Natural killer cell treated with Interleukin-12 subunit alpha and Interleukin-12 subunit beta and Interleukin-15 and Interleukin-18, amount 100 ng/mL, for 72 hours (primary cell): ENCODE measurements at regions not wholly inside any gene's neighbourhood (a gene's known extent, or its start where the extent isn't known, plus 50 kb on each side); places are given as distances from the start of the nearest gene placed in this dataset.
"Not testable (repeated sequence)": the region's sequence is repeated elsewhere in the genome, so short reads cannot be mapped to it uniquely, and the experiment has no call there.

ENCODE experiments used
- ATAC-seq, 2 donors: fragments of 150-1000 bp; cut with Tn5 transposase in 1 of 2; sonication (Bioruptor Pico), chemical (Tn5 transposase) in 1 of 2; 2 replicates each; pipeline ENCODE4 v1.10.0; 2021
- DNase-seq: peaks from one replicate; pipeline ENCODE4 v3.0.0; 2022; ENCODE audit warnings: low spot score
- H3K27ac Mint-ChIP-seq, 2 donors: 1 replicate in 1 of 2; 2 replicates in 1 of 2; pipeline ENCODE4 v1.8.0; 2022; ENCODE audit warnings: mixed read lengths in 2 of 2, mild to moderate bottlenecking in 1 of 2, moderate library complexity in 1 of 2
- H3K27me3 Mint-ChIP-seq, 2 donors: 1 replicate in 1 of 2; 2 replicates in 1 of 2; pipeline ENCODE4 v1.8.0; 2022; ENCODE audit warnings: mixed read lengths in 2 of 2
- H3K36me3 Mint-ChIP-seq: one replicate; pipeline ENCODE4 v1.8.0; 2022; ENCODE audit warnings: mixed read lengths
- H3K4me1 Mint-ChIP-seq, 2 donors: 1 replicate in 1 of 2; 2 replicates in 1 of 2; pipeline ENCODE4 v1.8.0; 2022; ENCODE audit warnings: low read depth in 2 of 2, mixed read lengths in 2 of 2, mild to moderate bottlenecking in 1 of 2
- H3K4me3 Mint-ChIP-seq: one replicate; pipeline ENCODE4 v1.8.0; 2022; ENCODE audit warnings: mixed read lengths
- H3K9me3 Mint-ChIP-seq: 2 replicates; pipeline ENCODE4 v1.8.0; 2022; ENCODE audit warnings: mixed read lengths

GRCh38 chr3:194056731-194057415, 79.1 kb upstream of the HES1 start:
- peaks cover 4% of the 10 kb centered on the region for H3K36me3 Mint-ChIP-seq
- no peaks in the 10 kb centered on the region for H3K9me3 Mint-ChIP-seq
- DNase-seq (no peak), ATAC-seq (no peak)
- H3K27me3 Mint-ChIP-seq = peaks cover 23 to 41% of the 10 kb centered on the region in 2 donors
- H3K27ac Mint-ChIP-seq = no peak overlapping the region
- H3K4me3 Mint-ChIP-seq = no peak overlapping the region
- peaks cover 5 to 9% of the 10 kb centered on the region in 2 donors for H3K4me1 Mint-ChIP-seq

GRCh38 chr3:194057570-194058188, 78.3 kb upstream of the HES1 start:
- ATAC-seq (no peak), DNase-seq (no peak)
- Mint-ChIP-seq H3K9me3 (no peaks in the 10 kb centered on the region), H3K36me3 (no peaks in the 10 kb centered on the region), H3K4me1 (peaks cover 5 to 9% of the 10 kb centered on the region in 2 donors), H3K27me3 (peaks cover 20 to 34% of the 10 kb centered on the region in 2 donors), H3K27ac (no peak overlapping the region), H3K4me3 (peak overlapping the region; percentile 72)

- ATAC-seq = peak; percentile 36 to 62
- Mint-ChIP-seq H3K36me3 (no peaks in the 10 kb centered on the region), H3K27me3 (peaks cover 16 to 29% of the 10 kb centered on the region in 2 donors), H3K4me1 (peaks cover 5 to 9% of the 10 kb centered on the region in 2 donors), H3K9me3 (no peaks in the 10 kb centered on the region), H3K4me3 (peak overlapping the region; percentile 72), H3K27ac (no peak overlapping the region)
- no peak for DNase-seq
Observed at GRCh38 chr3:194058189-194058571, 77.8 kb upstream of the HES1 start.

GRCh38 chr3:194058753-194059152, 77.2 kb upstream of the HES1 start:
- Mint-ChIP-seq H3K36me3 (no peaks in the 10 kb centered on the region), H3K9me3 (no peaks in the 10 kb centered on the region), H3K27me3 (peaks cover 15 to 24% of the 10 kb centered on the region in 2 donors), H3K4me1 (peaks cover 5 to 9% of the 10 kb centered on the region in 2 donors), H3K4me3 (no peak overlapping the region), H3K27ac (no peak overlapping the region)
- DNase-seq (no peak), ATAC-seq (no peak)

- DNase-seq (no peak), ATAC-seq (no peak)
- Mint-ChIP-seq H3K4me1 (peaks cover 5 to 6% of the 10 kb centered on the region in 2 donors), H3K36me3 (no peaks in the 10 kb centered on the region), H3K4me3 (no peak overlapping the region), H3K27me3 (peaks cover 14 to 40% of the 10 kb centered on the region in 2 donors), H3K9me3 (no peaks in the 10 kb centered on the region), H3K27ac (no peak overlapping the region)
Observed at GRCh38 chr3:194061421-194062030, 74.4 kb upstream of the HES1 start.

- Mint-ChIP-seq H3K27me3 (peaks cover 20 to 41% of the 10 kb centered on the region in 2 donors), H3K27ac (no peak overlapping the region), H3K36me3 (peaks cover 6% of the 10 kb centered on the region), H3K4me3 (no peak overlapping the region), H3K4me1 (peaks cover 2% of the 10 kb centered on the region in 2 donors), H3K9me3 (no peaks in the 10 kb centered on the region)
- no peak for DNase-seq
- ATAC-seq = no peak
Observed at GRCh38 chr3:194062830-194063229, 73.1 kb upstream of the HES1 start.

- Mint-ChIP-seq H3K9me3 (peaks cover 3% of the 10 kb centered on the region), H3K27me3 (peaks cover 23 to 45% of the 10 kb centered on the region in 2 donors), H3K4me1 (peaks cover 9 to 11% of the 10 kb centered on the region in 2 donors), H3K4me3 (no peak overlapping the region), H3K36me3 (peaks cover 12% of the 10 kb centered on the region), H3K27ac (no peak overlapping the region)
- no peak for DNase-seq
- ATAC-seq = no peak
Observed at GRCh38 chr3:194064380-194065332, 71.3 kb upstream of the HES1 start.

GRCh38 chr3:194067327-194067726, 68.6 kb upstream of the HES1 start:
- H3K27ac Mint-ChIP-seq, DNase-seq, H3K9me3 Mint-ChIP-seq, H3K4me3 Mint-ChIP-seq, ATAC-seq: not testable (repeated sequence)
- Mint-ChIP-seq H3K4me1 (peaks cover 16 to 18% of the 10 kb centered on the region in 2 donors), H3K36me3 (peaks cover 12% of the 10 kb centered on the region), H3K27me3 (peaks cover 25 to 50% of the 10 kb centered on the region in 2 donors)

GRCh38 chr3:194067949-194068362, 68.0 kb upstream of the HES1 start:
- Mint-ChIP-seq H3K4me1 (peaks cover 16 to 20% of the 10 kb centered on the region in 2 donors), H3K36me3 (peaks cover 12% of the 10 kb centered on the region), H3K27me3 (peaks cover 31 to 56% of the 10 kb centered on the region in 2 donors), H3K9me3 (peaks cover 3% of the 10 kb centered on the region), H3K4me3 (no peak overlapping the region), H3K27ac (no peak overlapping the region)
- ATAC-seq = no peak
- DNase-seq = no peak

GRCh38 chr3:194069421-194070219, 66.3 kb upstream of the HES1 start:
- Mint-ChIP-seq H3K27ac (peak overlapping the region; percentile 38 to 73), H3K9me3 (peaks cover 3% of the 10 kb centered on the region), H3K36me3 (peaks cover 12% of the 10 kb centered on the region), H3K4me1 (peaks cover 16 to 20% of the 10 kb centered on the region in 2 donors), H3K4me3 (peak overlapping the region; percentile 87), H3K27me3 (peaks cover 38 to 59% of the 10 kb centered on the region in 2 donors)
- ATAC-seq (peak in 1 of 2 donors; percentile 40), DNase-seq (no peak)

- H3K4me3 Mint-ChIP-seq = peak overlapping the region; percentile 87
- peaks cover 16 to 22% of the 10 kb centered on the region in 2 donors for H3K4me1 Mint-ChIP-seq
- peaks cover 41 to 65% of the 10 kb centered on the region in 2 donors for H3K27me3 Mint-ChIP-seq
- H3K27ac Mint-ChIP-seq = peak overlapping the region; percentile 38 to 73
- DNase-seq (no peak), ATAC-seq (no peak)
- H3K36me3 Mint-ChIP-seq = peaks cover 12% of the 10 kb centered on the region
- H3K9me3 Mint-ChIP-seq = peaks cover 3% of the 10 kb centered on the region
Observed at GRCh38 chr3:194070220-194070633, 65.7 kb upstream of the HES1 start.

GRCh38 chr3:194070634-194071409, 65.1 kb upstream of the HES1 start:
- Mint-ChIP-seq H3K4me1 (peaks cover 16 to 24% of the 10 kb centered on the region in 2 donors), H3K9me3 (peaks cover 3% of the 10 kb centered on the region), H3K36me3 (peaks cover 12% of the 10 kb centered on the region), H3K4me3 (peak overlapping the region; percentile 87), H3K27ac (no peak overlapping the region), H3K27me3 (peaks cover 42 to 63% of the 10 kb centered on the region in 2 donors)
- ATAC-seq = peak; percentile 92 to 93
- DNase-seq = peak; percentile 95
